BLaER1 treated with 17β-estradiol and CSF1 and Interleukin-3, amounts not matched to agents 10 nM and 100 nM (cell line): ENCODE measurements at regions not wholly inside any gene's neighbourhood (a gene's known extent, or its start where the extent isn't known, plus 50 kb on each side); places are given as distances from the start of the nearest gene placed in this dataset.
"Not testable (repeated sequence)": the region's sequence is repeated elsewhere in the genome, so short reads cannot be mapped to it uniquely, and the experiment has no call there.

Source experiments
- H3K27ac ChIP-seq, 11 experiments: shearing (Covaris generic); formaldehyde crosslinking; 2 replicates each; pipeline ENCODE4 v1.8.1; 2022
- H3K27me3 ChIP-seq, 11 experiments: shearing (Covaris generic); formaldehyde crosslinking; 2 replicates each; pipeline ENCODE4 v1.8.1; 2022
- H3K36me3 ChIP-seq, 11 experiments: shearing (Covaris generic); formaldehyde crosslinking; 2 replicates each; pipeline ENCODE4 v1.8.1; 2022
- H3K4me1 ChIP-seq, 10 experiments: shearing (Covaris generic); formaldehyde crosslinking; 2 replicates each; pipeline ENCODE4 v1.8.1; 2022
- H3K4me2 ChIP-seq, 11 experiments: shearing (Covaris generic); formaldehyde crosslinking; 2 replicates each; pipeline ENCODE4 v1.8.1; 2022
- H3K4me3 ChIP-seq, 10 experiments: shearing (Covaris generic); formaldehyde crosslinking; 2 replicates each; pipeline ENCODE4 v1.8.1; 2022
- H3K9ac ChIP-seq, 11 experiments: shearing (Covaris generic); formaldehyde crosslinking; 2 replicates each; pipeline ENCODE4 v1.8.1; 2022
- H3K9me3 ChIP-seq, 11 experiments: shearing (Covaris generic); formaldehyde crosslinking; replicated peaks in 1 of 11; 2 replicates each; pipeline ENCODE4 v1.8.1; 2022
- H4K20me1 ChIP-seq, 11 experiments: shearing (Covaris generic); formaldehyde crosslinking; 2 replicates each; pipeline ENCODE4 v1.8.1; 2022
- Cebpa-rat ChIP-seq, 11 experiments: shearing (Covaris generic); IDR thresholded peaks; 2 replicates each; pipeline ENCODE4 v1.8.1; 2022

GRCh38 chr4:52157071-52157470 is 106.0 kb downstream of the SPATA18 start:
- H3K4me1 ChIP-seq, H3K36me3 ChIP-seq, H3K27ac ChIP-seq, H3K27me3 ChIP-seq, H4K20me1 ChIP-seq, H3K9ac ChIP-seq, H3K4me2 ChIP-seq, H3K4me3 ChIP-seq, H3K9me3 ChIP-seq: not testable (repeated sequence)

- Histone ChIP-seq H3K9ac (no peak overlapping the region), H3K4me1 (no peaks in the 10 kb centered on the region), H3K4me3 (no peak overlapping the region), H3K27me3 (no peaks in the 10 kb centered on the region; a peak in 3 of 22 replicates), H4K20me1 (no peaks in the 10 kb centered on the region), H3K36me3 (no peaks in the 10 kb centered on the region), H3K9me3 (peaks cover 0 to 5% (median 0%) of the 10 kb centered on the region in 11 experiments; a peak in 1 of 22 replicates), H3K27ac (no peak overlapping the region), H3K4me2 (no peak overlapping the region)
- TF ChIP-seq Cebpa-rat (IDR thresholded peaks at IDR 0.05): no peak
Observed at GRCh38 chr4:52157641-52158316, 106.7 kb downstream of the SPATA18 start.

GRCh38 chr4:52160859-52161258 is 109.8 kb downstream of the SPATA18 start:
- Histone ChIP-seq H4K20me1 (no peaks in the 10 kb centered on the region), H3K4me2 (no peak overlapping the region), H3K9ac (no peak overlapping the region), H3K9me3 (peaks cover 0 to 5% (median 0%) of the 10 kb centered on the region in 11 experiments; a peak in 1 of 22 replicates), H3K27ac (no peak overlapping the region), H3K27me3 (no peaks in the 10 kb centered on the region; a peak in 3 of 22 replicates), H3K36me3 (no peaks in the 10 kb centered on the region), H3K4me3 (no peak overlapping the region), H3K4me1 (no peaks in the 10 kb centered on the region)
- no peak for TF ChIP-seq Cebpa-rat (IDR thresholded peaks at IDR 0.05)

GRCh38 chr4:52164116-52164515 is 113.0 kb downstream of the SPATA18 start:
- Histone ChIP-seq H3K36me3 (no peaks in the 10 kb centered on the region), H3K27me3 (no peaks in the 10 kb centered on the region), H3K4me3 (no peak overlapping the region), H4K20me1 (no peaks in the 10 kb centered on the region), H3K9ac (no peak overlapping the region), H3K4me1 (no peaks in the 10 kb centered on the region), H3K9me3 (no peaks in the 10 kb centered on the region), H3K27ac (no peak overlapping the region), H3K4me2 (no peak overlapping the region)
- no peak for TF ChIP-seq Cebpa-rat (IDR thresholded peaks at IDR 0.05)

- Histone ChIP-seq H3K9me3 (peaks cover 5 to 13% (median 11%) of the 10 kb centered on the region in 11 experiments; a peak in 18 of 22 replicates), H3K27ac (no peak overlapping the region), H3K36me3 (no peaks in the 10 kb centered on the region), H3K4me1 (no peaks in the 10 kb centered on the region), H4K20me1 (no peaks in the 10 kb centered on the region), H3K4me2 (no peak overlapping the region), H3K27me3 (no peaks in the 10 kb centered on the region), H3K9ac (no peak overlapping the region), H3K4me3 (no peak overlapping the region)
- no peak for TF ChIP-seq Cebpa-rat (IDR thresholded peaks at IDR 0.05)
Observed at GRCh38 chr4:52172166-52172565, 121.1 kb downstream of the SPATA18 start.

GRCh38 chr4:52173470-52174045 is 122.5 kb downstream of the SPATA18 start:
- H4K20me1 ChIP-seq: no peaks in the 10 kb centered on the region

GRCh38 chr4:52187603-52188002 is 136.5 kb downstream of the SPATA18 start:
- Histone ChIP-seq H3K4me3 (no peak overlapping the region), H3K4me2 (no peak overlapping the region), H3K4me1 (peaks cover 4 to 13% (median 10%) of the 10 kb centered on the region in 10 experiments), H3K27ac (no peak overlapping the region), H3K36me3 (no peaks in the 10 kb centered on the region), H4K20me1 (no peaks in the 10 kb centered on the region), H3K9me3 (peaks cover 0 to 4% (median 0%) of the 10 kb centered on the region in 11 experiments; a peak in 1 of 22 replicates), H3K9ac (no peak overlapping the region), H3K27me3 (peaks cover 0 to 17% (median 6%) of the 10 kb centered on the region in 11 experiments; a peak in 13 of 22 replicates)
- TF ChIP-seq Cebpa-rat (IDR thresholded peaks at IDR 0.05): no peak

More at GRCh38 chr4:52173470-52174045, 122.5 kb downstream of the SPATA18 start:
- Histone ChIP-seq H3K36me3 (no peaks in the 10 kb centered on the region), H3K27me3 (no peaks in the 10 kb centered on the region), H3K4me2 (no peak overlapping the region), H3K27ac (no peak overlapping the region), H3K9me3 (peaks cover 5 to 17% (median 11%) of the 10 kb centered on the region in 11 experiments; a peak in 18 of 22 replicates), H3K9ac (no peak overlapping the region), H3K4me3 (no peak overlapping the region), H3K4me1 (no peaks in the 10 kb centered on the region)
- TF ChIP-seq Cebpa-rat (IDR thresholded peaks at IDR 0.05): no peak

- peak overlapping the region in 3 of 11 experiments; percentile 12 to 70 (median 31); a peak in 4 of 22 replicates for H3K27ac ChIP-seq
- 0 out of 22 replicates have a peak overlapping the region, but pooled peaks of 1 of the 11 experiments have one; percentile 7 for H3K9ac ChIP-seq
- H3K36me3 ChIP-seq: no peaks in the 10 kb centered on the region
- H4K20me1 ChIP-seq: no peaks in the 10 kb centered on the region
- no peaks in the 10 kb centered on the region for H3K9me3 ChIP-seq
- H3K4me2 ChIP-seq: peak overlapping the region; percentile 45 to 76 (median 68); a peak in 20 of 22 replicates
- TF ChIP-seq Cebpa-rat (IDR thresholded peaks at IDR 0.05): no peak
- peaks cover 9 to 28% (median 23%) of the 10 kb centered on the region in 10 experiments for H3K4me1 ChIP-seq
- H3K4me3 ChIP-seq: no peak overlapping the region
- H3K27me3 ChIP-seq: peaks cover 0 to 42% (median 8%) of the 10 kb centered on the region in 11 experiments; a peak in 13 of 22 replicates
Observed at GRCh38 chr4:52192001-52192400, 140.9 kb downstream of the SPATA18 start.

GRCh38 chr4:52192721-52193135 is 141.6 kb downstream of the SPATA18 start:
- H3K4me2 ChIP-seq: peak overlapping the region; percentile 45 to 76 (median 68)
- H3K4me1 ChIP-seq: peaks cover 9 to 28% (median 23%) of the 10 kb centered on the region in 10 experiments
- H3K4me3 ChIP-seq: no peak overlapping the region
- TF ChIP-seq Cebpa-rat (IDR thresholded peaks at IDR 0.05): peak in 5 of 11 experiments; percentile 48 to 76 (median 58); a peak in 8 of 22 replicates
- no peak overlapping the region for H3K9ac ChIP-seq
- H3K27me3 ChIP-seq: peaks cover 0 to 42% (median 8%) of the 10 kb centered on the region in 11 experiments; a peak in 13 of 22 replicates
- peak overlapping the region in 4 of 11 experiments; percentile 22 to 73 (median 45); a peak in 6 of 22 replicates for H3K27ac ChIP-seq
- H4K20me1 ChIP-seq: no peaks in the 10 kb centered on the region
- no peaks in the 10 kb centered on the region for H3K9me3 ChIP-seq
- no peaks in the 10 kb centered on the region for H3K36me3 ChIP-seq
